ENCODE measurements at regions not wholly inside any gene's neighbourhood (a gene's known extent, or its start where the extent isn't known, plus 50 kb on each side); places are given as distances from the start of the nearest gene placed in this dataset.

DNA sequence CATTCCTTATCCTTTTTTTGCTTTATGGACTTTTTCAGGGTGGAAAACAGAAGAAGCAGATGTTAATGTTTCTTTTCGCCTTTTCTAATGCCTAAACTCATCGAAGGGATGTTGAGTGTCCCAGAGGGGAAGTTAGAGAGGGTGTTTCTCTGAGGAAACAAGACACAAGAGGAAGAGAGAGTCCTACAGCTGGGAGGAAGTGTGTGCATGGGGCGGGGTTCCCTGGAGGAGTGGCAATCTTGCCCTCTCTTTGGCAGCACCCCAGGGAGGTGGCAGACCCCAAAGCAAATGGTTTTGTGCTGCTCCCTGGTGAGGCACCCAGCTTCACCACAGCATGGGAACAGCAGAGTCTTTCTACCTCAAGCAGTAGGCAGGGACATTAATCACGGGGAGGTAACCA lies 377.6 kb downstream of the RND3 start:
- no peak for TF ChIP-seq EP300 (IDR thresholded peaks at IDR 0.05; ENCODE audit: borderline replicate concordance in 1 of 2, low read depth in 1 of 2, low read length in 1 of 2)
- TF ChIP-seq, protein P1, sequence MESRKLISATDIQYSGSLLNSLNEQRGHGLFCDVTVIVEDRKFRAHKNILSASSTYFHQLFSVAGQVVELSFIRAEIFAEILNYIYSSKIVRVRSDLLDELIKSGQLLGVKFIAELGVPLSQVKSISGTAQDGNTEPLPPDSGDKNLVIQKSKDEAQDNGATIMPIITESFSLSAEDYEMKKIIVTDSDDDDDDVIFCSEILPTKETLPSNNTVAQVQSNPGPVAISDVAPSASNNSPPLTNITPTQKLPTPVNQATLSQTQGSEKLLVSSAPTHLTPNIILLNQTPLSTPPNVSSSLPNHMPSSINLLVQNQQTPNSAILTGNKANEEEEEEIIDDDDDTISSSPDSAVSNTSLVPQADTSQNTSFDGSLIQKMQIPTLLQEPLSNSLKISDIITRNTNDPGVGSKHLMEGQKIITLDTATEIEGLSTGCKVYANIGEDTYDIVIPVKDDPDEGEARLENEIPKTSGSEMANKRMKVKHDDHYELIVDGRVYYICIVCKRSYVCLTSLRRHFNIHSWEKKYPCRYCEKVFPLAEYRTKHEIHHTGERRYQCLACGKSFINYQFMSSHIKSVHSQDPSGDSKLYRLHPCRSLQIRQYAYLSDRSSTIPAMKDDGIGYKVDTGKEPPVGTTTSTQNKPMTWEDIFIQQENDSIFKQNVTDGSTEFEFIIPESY (IDR thresholded peaks at IDR 0.05; ENCODE audit: borderline replicate concordance, low read depth): no peak
- TF ChIP-seq, protein P2, sequence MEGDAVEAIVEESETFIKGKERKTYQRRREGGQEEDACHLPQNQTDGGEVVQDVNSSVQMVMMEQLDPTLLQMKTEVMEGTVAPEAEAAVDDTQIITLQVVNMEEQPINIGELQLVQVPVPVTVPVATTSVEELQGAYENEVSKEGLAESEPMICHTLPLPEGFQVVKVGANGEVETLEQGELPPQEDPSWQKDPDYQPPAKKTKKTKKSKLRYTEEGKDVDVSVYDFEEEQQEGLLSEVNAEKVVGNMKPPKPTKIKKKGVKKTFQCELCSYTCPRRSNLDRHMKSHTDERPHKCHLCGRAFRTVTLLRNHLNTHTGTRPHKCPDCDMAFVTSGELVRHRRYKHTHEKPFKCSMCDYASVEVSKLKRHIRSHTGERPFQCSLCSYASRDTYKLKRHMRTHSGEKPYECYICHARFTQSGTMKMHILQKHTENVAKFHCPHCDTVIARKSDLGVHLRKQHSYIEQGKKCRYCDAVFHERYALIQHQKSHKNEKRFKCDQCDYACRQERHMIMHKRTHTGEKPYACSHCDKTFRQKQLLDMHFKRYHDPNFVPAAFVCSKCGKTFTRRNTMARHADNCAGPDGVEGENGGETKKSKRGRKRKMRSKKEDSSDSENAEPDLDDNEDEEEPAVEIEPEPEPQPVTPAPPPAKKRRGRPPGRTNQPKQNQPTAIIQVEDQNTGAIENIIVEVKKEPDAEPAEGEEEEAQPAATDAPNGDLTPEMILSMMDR (IDR thresholded peaks at IDR 0.05): no peak
